HG03565 (cell line): ENCODE measurements at regions not wholly inside any gene's neighbourhood (a gene's known extent, or its start where the extent isn't known, plus 50 kb on each side); places are given as distances from the start of the nearest gene placed in this dataset.

Experiments
- ATAC-seq: cut with Tn5 transposase; IDR thresholded peaks from one replicate; pipeline ENCODE4 v1.9.1; 2021; ENCODE audit warnings: mild to moderate bottlenecking, moderate library complexity; ENCODE audit not compliant: unreplicated experiment

DNA sequence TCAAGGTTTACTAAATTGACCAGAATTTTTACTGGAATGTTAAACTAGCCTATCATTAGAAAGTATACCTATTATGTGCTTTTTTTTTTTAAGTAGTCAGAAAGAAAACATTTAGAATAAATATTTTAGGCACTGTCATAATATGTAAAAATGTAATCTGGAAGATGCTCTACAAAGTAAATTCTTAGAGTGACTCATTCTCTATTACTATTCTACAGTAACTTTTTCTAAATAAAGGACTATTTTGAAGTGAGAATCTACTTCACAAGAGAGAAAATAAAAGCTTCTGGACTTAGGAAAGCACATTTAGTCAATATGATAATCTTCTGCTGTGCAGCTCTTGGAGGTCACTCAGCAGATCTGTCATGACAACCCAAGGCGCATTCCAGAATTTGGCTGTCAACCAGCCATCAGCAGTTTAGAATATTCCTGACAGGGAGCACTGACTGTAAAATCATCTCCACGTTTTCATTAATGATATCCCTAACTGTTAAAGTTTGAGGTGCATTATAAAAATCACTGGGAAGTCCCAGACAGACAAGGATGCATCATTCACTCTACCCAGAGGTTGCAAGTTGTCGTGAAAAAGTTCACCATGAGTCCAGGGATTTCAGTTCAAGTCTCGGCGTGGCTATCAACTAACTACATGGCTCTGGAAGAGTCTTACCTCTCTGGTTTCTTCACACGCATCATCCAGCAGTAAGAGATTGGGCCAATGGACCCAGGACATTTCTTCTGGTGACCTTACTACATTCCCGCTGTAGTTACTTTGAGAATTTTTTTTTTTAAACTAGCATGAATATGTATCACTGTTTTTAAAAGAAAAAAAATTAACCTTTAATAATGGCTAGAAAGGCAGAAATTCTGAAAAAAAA is 374.9 kb downstream of the GJA1 start:
- ATAC-seq: no peak

- ATAC-seq: no peak
Observed at GRCh38 chr6:121811106-121811505, 375.7 kb downstream of the GJA1 start.

GRCh38 chr6:121816361-121816760 is 380.9 kb downstream of the GJA1 start:
- ATAC-seq: no peak

DNA sequence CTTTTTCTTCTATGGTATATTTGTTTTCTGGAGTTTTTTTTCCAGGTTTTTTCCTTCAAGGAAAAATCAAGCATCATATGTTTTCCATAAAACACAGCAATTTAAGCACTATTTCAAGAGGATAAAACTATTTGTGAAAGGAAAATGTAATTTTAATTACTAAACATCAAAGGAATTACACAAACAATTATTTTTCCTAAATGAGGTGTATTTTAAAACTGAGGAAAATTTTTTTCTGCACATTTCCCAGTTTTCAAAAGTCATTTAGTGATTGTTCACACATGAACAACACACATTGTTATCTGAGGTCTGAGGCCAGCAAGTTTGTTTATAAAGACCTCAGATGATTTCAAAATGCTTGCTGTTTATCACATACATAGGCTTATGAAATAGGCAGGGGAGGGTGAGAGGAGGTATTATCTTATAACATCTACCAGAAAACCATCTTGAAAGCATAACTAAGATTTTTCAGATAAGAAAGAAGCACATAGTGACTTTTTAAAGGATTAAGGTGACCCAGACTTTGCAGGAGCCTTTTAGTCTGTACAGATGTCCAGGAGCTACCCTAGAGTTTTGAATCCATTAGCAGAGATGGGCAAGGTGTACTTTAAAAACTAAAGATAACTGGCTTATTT is 381.6 kb downstream of the GJA1 start:
- ATAC-seq: no peak

DNA sequence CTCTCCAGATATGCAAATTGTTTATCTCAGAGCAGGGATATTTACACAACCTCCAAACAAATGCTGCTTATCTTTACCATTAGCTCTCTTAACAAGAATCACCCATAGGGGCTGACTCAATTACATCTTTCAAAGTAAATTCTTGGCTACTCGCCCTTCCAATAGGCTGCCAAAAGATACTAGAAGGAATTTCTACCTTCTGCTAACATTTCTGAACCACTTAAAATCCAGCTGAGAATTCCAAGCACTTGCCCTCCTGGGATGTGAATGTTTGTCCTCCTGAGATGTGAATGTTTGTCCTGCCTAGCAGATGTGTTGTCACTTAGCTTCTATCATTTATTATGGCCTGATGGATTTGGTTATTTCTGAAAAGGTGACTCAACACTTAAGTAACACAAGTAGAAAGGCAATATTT is 388.0 kb downstream of the GJA1 start:
- ATAC-seq: no peak

DNA sequence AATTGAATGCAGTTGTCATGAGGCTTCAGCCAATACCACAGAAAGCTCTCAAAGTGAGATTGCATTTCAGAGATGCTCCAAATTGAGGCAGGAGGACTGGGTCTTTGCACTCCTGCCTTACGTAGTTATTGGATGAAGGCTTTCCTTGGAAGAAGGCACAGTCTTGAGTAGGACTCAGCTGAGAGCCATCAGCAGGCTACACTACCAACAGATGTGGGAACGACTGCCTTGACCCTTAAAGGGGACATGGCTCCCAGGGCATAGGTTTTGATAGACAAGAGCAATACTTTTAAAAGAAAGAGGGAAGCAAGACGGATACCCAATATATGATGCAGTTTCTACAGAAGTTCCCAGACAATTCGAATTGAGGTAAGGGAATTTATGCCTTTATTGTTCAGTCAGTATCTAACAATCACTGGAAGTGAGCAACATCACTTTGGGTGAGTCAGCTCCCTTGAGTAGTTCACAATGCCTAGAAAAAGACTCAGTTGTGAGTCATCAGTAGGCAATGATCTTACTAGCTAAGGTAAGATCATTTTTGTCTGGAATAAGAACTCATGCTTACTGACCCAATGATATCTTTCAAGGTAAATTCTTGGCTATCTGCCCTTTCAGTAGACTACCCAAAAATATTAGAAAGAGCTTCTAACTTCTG is 390.8 kb downstream of the GJA1 start:
- no peak for ATAC-seq

DNA sequence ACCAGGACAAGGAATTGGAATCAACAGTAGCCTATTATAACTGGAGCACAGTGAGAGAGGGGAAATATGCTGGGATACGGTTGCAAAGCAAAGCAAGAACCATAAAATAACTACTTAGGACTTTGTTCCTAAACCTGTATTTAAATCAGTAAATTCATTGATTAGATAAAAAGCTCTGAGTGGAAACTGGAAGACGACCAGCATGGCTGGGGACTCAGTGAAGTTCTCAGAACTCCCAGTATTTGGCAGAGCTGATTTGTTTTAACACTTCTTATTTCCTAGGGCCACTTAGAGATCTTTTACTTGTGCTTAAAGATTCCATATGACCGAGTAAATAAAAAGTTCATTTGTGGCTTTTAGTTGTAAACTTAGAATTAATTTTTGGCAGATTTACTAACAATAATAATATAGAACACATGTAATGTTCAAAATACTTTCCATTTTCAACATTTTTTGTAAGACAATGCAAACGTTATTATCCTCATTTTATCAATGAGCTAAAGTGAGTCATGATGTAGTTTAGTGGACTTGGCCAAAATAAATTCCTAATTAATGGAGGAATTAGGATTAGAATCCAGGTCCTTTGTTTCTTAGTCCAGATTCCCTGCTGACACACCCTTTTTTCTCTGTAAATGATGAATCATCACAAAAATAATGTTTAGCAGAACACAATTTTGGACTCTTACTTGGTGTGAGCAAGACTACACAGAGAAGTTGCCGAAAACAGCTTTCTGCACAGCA is 392.9 kb downstream of the GJA1 start:
- ATAC-seq: no peak

DNA sequence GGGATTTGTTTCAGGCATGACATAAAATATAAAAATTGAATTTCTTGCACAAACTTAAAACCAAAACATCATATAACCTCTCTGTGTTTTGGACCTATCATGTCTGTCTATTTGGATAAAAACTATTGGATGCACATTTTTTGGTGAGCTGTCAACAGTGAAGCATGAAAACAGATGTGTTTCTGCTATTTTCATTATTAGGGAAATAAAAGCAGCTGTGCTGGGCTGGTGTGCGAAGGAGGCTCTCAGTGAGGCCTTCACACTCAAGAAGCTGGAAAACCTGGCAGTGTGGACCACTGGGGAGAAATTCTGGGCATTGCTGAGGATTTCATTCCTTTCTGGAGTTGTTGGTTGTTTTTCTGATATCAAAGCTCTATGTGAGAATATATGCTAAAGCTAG is 395.3 kb downstream of the GJA1 start:
- ATAC-seq: no peak

- ATAC-seq: no peak
Observed at GRCh38 chr6:121835662-121836061, 400.2 kb downstream of the GJA1 start.

- no peak for ATAC-seq
Observed at GRCh38 chr6:121837545-121838229, 402.2 kb downstream of the GJA1 start.

DNA sequence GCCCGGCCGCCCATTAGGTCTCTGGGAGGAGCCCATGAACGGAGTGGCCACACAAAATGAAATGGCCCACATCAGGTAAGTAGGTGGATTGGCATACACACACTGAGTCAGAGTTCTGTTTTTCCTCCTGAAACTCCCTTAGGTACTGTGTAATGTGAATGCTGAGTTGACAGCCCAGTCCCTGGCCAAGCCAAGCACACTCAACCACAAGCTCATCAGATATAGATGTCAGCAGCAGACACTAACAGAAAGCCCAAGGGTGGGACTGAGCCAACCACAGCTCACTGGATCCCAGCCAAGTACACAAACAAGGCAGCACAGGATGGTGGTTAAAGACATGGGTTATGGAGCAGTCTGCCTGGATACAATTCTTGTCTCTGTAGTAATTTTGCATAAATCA is 403.4 kb downstream of the GJA1 start:
- ATAC-seq: no peak

GRCh38 chr6:121839896-121840295 is 404.4 kb downstream of the GJA1 start:
- ATAC-seq: no peak

DNA sequence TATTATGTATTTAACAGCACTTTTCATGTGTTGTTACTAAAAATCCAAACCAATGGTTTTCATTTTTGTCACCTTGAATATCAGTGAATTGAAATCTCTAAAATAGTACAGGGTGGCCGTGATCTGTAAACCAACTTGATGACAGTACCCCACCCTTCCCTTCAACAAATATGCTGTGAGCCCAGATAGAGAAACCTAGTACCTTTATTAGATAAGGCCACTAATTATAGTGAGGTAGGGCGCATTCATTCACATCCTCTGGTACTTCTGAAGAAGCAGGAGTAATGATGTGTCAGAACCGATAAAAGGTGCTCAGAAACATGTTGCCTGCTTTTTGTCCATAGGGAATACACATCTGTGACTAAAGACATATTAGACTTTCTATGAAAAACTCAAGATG is 409.5 kb downstream of the GJA1 start:
- no peak for ATAC-seq

- no peak for ATAC-seq
Observed at GRCh38 chr6:121847806-121848522, 412.5 kb downstream of the GJA1 start.

GRCh38 chr6:121848523-121849255 is 413.2 kb downstream of the GJA1 start:
- ATAC-seq: no peak

GRCh38 chr6:121849477-121849876 is 414.0 kb downstream of the GJA1 start:
- ATAC-seq: peak; percentile 87

GRCh38 chr6:121851056-121851455 is 415.6 kb downstream of the GJA1 start:
- ATAC-seq: no peak

DNA sequence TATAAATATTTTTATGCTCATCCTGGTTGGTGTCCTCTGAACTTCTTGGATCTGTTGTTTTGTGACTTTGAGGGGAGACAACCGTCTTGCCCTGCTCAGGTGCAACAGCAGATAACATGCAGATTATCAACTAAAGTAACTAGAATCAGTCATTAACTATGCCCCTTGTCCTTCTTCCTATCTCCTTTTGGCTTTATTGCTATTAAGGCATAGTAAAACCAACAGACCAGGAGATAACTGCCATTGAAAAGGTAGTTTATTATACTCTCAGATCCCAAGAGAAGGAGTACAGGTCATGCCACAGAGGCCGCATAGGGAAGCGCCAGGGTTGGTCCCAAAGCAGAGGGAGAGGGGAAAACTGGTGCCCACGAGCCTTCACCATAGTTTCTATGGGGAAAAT is 418.2 kb downstream of the GJA1 start:
- no peak for ATAC-seq

DNA sequence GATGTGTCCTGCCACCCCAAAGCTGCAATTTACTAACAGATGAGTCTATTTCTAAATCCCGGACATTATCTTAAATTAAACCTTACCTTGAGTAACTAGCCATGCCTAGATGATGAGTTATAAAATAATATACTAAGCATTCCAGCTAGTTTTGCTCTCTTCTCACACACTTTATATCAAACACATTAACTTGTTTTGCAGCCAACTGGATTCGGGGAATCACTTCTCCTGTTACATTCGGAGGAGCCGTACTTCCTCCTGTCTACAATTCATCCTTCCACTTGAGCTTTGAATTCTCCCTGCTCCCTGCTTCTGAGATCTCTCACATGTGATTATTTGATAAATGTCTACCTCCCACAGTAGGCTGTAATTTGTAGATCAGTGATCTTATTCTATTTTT is 420.1 kb downstream of the GJA1 start:
- no peak for ATAC-seq
